Esophagus muscularis mucosa (tissue), 3 donors: ENCODE measurements at regions not wholly inside any gene's neighbourhood (a gene's known extent, or its start where the extent isn't known, plus 50 kb on each side); places are given as distances from the start of the nearest gene placed in this dataset.

ENCODE experiments used
- POLR2A ChIP-seq: fragments of 450-650 bp; IDR thresholded peaks from one replicate; pipeline ENCODE4 v1.6.1; 2017; ENCODE audit warnings: antibody characterized with exemption, moderate library complexity, mild to moderate bottlenecking, low read depth
- POLR2AphosphoS5 ChIP-seq, 2 donors: sonication (generic); formaldehyde crosslinking; IDR thresholded peaks; one replicate each; pipeline ENCODE4 v1.6.1; 2017; ENCODE audit warnings: antibody characterized with exemption in 2 of 2
- TF ChIP-seq, protein P1 (sequence below), 3 experiments: fragments of 200-600 bp in 2 of 3; fragments of 450-650 bp in 1 of 3; sonication (generic) in 2 of 3; IDR thresholded peaks; one replicate each; pipeline ENCODE4 v1.5.1; 2017 to 2019; ENCODE audit warnings: antibody characterized with exemption in 3 of 3, mild to moderate bottlenecking in 2 of 3, moderate library complexity in 1 of 3

DNA sequence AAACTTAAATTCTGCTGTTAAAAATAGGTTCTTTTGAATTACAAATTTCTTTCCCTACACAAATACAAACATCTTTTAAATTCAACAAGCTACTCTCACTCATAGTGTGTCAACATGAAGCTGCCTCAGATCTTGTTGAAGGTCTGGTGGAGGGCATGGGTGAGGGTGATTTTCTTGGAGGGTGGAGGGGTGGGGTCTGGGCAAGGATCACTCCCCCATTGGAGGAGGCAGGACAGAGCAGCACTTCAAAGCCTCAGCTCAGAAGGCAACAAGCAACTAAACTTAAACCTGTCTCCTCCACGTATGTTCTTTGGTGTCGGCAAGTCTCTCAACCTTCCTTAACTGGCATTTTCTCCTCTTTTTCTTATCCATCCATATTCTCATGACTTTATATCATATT is 730.9 kb downstream of the NR2F2 start:
- TF ChIP-seq, protein P1, sequence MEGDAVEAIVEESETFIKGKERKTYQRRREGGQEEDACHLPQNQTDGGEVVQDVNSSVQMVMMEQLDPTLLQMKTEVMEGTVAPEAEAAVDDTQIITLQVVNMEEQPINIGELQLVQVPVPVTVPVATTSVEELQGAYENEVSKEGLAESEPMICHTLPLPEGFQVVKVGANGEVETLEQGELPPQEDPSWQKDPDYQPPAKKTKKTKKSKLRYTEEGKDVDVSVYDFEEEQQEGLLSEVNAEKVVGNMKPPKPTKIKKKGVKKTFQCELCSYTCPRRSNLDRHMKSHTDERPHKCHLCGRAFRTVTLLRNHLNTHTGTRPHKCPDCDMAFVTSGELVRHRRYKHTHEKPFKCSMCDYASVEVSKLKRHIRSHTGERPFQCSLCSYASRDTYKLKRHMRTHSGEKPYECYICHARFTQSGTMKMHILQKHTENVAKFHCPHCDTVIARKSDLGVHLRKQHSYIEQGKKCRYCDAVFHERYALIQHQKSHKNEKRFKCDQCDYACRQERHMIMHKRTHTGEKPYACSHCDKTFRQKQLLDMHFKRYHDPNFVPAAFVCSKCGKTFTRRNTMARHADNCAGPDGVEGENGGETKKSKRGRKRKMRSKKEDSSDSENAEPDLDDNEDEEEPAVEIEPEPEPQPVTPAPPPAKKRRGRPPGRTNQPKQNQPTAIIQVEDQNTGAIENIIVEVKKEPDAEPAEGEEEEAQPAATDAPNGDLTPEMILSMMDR (IDR thresholded peaks at IDR 0.05): no peak
- TF ChIP-seq POLR2A (no peak), POLR2AphosphoS5 (IDR thresholded peaks at IDR 0.05) (no peak)
